ENCODE measurements at regions not wholly inside any gene's neighbourhood (a gene's known extent, or its start where the extent isn't known, plus 50 kb on each side); places are given as distances from the start of the nearest gene placed in this dataset.

DNA sequence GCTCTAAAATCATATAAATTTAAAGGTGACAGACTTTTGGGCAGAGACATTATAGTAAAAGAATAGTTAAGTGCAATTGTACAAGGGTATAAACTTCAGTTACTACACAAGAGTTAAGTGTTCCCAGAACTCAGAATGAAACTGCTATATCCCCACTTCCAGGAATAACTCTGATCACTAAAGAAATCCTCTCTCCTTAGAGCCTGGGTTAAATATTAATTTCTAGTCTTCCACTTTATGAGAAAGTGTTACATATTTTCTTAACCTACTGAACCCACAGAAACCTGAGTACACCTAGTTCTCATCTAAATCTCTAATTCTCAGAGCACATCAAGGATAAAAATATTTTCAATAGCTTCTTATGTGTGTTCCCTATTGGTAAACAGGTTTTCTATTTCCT, 99.1 kb upstream of the USP38 start:
- TF ChIP-seq TAF1 (IDR thresholded peaks at IDR 0.05; ENCODE audit: low read depth) (no peak), EGR1 (IDR thresholded peaks at IDR 0.05) (no peak), EP300 (IDR thresholded peaks at IDR 0.05; ENCODE audit: borderline replicate concordance) (no peak), CEBPB (IDR thresholded peaks at IDR 0.05) (no peak), TCF12 (IDR thresholded peaks at IDR 0.05; ENCODE audit: low read depth) (no peak), CREB1 (IDR thresholded peaks at IDR 0.05; ENCODE audit: low read depth) (no peak), RAD21 (IDR thresholded peaks at IDR 0.05; ENCODE audit: low read depth) (no peak)
- TF ChIP-seq, protein P1, sequence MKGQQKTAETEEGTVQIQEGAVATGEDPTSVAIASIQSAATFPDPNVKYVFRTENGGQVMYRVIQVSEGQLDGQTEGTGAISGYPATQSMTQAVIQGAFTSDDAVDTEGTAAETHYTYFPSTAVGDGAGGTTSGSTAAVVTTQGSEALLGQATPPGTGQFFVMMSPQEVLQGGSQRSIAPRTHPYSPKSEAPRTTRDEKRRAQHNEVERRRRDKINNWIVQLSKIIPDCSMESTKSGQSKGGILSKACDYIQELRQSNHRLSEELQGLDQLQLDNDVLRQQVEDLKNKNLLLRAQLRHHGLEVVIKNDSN (IDR thresholded peaks at IDR 0.05): no peak
- TF ChIP-seq, protein P2, sequence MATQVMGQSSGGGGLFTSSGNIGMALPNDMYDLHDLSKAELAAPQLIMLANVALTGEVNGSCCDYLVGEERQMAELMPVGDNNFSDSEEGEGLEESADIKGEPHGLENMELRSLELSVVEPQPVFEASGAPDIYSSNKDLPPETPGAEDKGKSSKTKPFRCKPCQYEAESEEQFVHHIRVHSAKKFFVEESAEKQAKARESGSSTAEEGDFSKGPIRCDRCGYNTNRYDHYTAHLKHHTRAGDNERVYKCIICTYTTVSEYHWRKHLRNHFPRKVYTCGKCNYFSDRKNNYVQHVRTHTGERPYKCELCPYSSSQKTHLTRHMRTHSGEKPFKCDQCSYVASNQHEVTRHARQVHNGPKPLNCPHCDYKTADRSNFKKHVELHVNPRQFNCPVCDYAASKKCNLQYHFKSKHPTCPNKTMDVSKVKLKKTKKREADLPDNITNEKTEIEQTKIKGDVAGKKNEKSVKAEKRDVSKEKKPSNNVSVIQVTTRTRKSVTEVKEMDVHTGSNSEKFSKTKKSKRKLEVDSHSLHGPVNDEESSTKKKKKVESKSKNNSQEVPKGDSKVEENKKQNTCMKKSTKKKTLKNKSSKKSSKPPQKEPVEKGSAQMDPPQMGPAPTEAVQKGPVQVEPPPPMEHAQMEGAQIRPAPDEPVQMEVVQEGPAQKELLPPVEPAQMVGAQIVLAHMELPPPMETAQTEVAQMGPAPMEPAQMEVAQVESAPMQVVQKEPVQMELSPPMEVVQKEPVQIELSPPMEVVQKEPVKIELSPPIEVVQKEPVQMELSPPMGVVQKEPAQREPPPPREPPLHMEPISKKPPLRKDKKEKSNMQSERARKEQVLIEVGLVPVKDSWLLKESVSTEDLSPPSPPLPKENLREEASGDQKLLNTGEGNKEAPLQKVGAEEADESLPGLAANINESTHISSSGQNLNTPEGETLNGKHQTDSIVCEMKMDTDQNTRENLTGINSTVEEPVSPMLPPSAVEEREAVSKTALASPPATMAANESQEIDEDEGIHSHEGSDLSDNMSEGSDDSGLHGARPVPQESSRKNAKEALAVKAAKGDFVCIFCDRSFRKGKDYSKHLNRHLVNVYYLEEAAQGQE (IDR thresholded peaks at IDR 0.05; ENCODE audit: low read depth): no peak
- TF ChIP-seq, protein P3, sequence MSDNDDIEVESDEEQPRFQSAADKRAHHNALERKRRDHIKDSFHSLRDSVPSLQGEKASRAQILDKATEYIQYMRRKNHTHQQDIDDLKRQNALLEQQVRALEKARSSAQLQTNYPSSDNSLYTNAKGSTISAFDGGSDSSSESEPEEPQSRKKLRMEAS (IDR thresholded peaks at IDR 0.05): no peak
